ENCODE measurements at regions not wholly inside any gene's neighbourhood (a gene's known extent, or its start where the extent isn't known, plus 50 kb on each side); places are given as distances from the start of the nearest gene placed in this dataset.

GRCh38 chr18:75504469-75504868 is 77.0 kb upstream of the SMIM21 start:
- TF ChIP-seq NFIC (IDR thresholded peaks at IDR 0.05): no peak
- TF ChIP-seq CEBPB (IDR thresholded peaks at IDR 0.05): no peak
- TF ChIP-seq TAF1 (IDR thresholded peaks at IDR 0.05; ENCODE audit: low read depth): no peak

GRCh38 chr18:75503615-75504014 is 76.1 kb upstream of the SMIM21 start:
- TF ChIP-seq TEAD4 (IDR thresholded peaks at IDR 0.05) (no peak), TCF12 (IDR thresholded peaks at IDR 0.05; ENCODE audit: low read depth) (no peak), RAD21 (IDR thresholded peaks at IDR 0.05; ENCODE audit: low read depth) (no peak), USF1 (IDR thresholded peaks at IDR 0.05) (no peak), FOXM1 (IDR thresholded peaks at IDR 0.05; ENCODE audit: borderline replicate concordance, low read depth) (no peak), EP300 (IDR thresholded peaks at IDR 0.05; ENCODE audit: borderline replicate concordance) (no peak), ZBTB7A (IDR thresholded peaks at IDR 0.05; ENCODE audit: low read depth) (no peak), EGR1 (IDR thresholded peaks at IDR 0.05) (no peak), MAX (IDR thresholded peaks at IDR 0.05) (no peak), REST (IDR thresholded peaks at IDR 0.05; ENCODE audit: low read depth) (no peak), NFIC (IDR thresholded peaks at IDR 0.05) (no peak), TAF1 (IDR thresholded peaks at IDR 0.05; ENCODE audit: low read depth) (no peak), CREB1 (IDR thresholded peaks at IDR 0.05; ENCODE audit: low read depth) (no peak), CEBPB (IDR thresholded peaks at IDR 0.05) (no peak), YY1 (IDR thresholded peaks at IDR 0.05; ENCODE audit: low read depth) (no peak)

GRCh38 chr18:75502286-75502685 is 74.8 kb upstream of the SMIM21 start:
- no peak for TF ChIP-seq TAF1 (IDR thresholded peaks at IDR 0.05; ENCODE audit: low read depth)
- TF ChIP-seq TEAD4 (IDR thresholded peaks at IDR 0.05): no peak
- TF ChIP-seq YY1 (IDR thresholded peaks at IDR 0.05; ENCODE audit: low read depth): no peak
- TF ChIP-seq NFIC (IDR thresholded peaks at IDR 0.05): no peak

- TF ChIP-seq USF1 (IDR thresholded peaks at IDR 0.05): no peak
- no peak for TF ChIP-seq RAD21 (IDR thresholded peaks at IDR 0.05; ENCODE audit: low read depth)
- TF ChIP-seq TAF1 (IDR thresholded peaks at IDR 0.05; ENCODE audit: low read depth): no peak
- TF ChIP-seq TEAD4 (IDR thresholded peaks at IDR 0.05): no peak
- TF ChIP-seq EP300 (IDR thresholded peaks at IDR 0.05; ENCODE audit: borderline replicate concordance): no peak
- TF ChIP-seq CREB1 (IDR thresholded peaks at IDR 0.05; ENCODE audit: low read depth): no peak
- no peak for TF ChIP-seq NFIC (IDR thresholded peaks at IDR 0.05)
- no peak for TF ChIP-seq TCF12 (IDR thresholded peaks at IDR 0.05; ENCODE audit: low read depth)
- no peak for TF ChIP-seq YY1 (IDR thresholded peaks at IDR 0.05; ENCODE audit: low read depth)
- no peak for TF ChIP-seq ZBTB7A (IDR thresholded peaks at IDR 0.05; ENCODE audit: low read depth)
- no peak for TF ChIP-seq CEBPB (IDR thresholded peaks at IDR 0.05)
- TF ChIP-seq EGR1 (IDR thresholded peaks at IDR 0.05): no peak
- TF ChIP-seq FOXM1 (IDR thresholded peaks at IDR 0.05; ENCODE audit: borderline replicate concordance, low read depth): no peak
- TF ChIP-seq REST (IDR thresholded peaks at IDR 0.05; ENCODE audit: low read depth): no peak
- no peak for TF ChIP-seq MAX (IDR thresholded peaks at IDR 0.05)
Measured at GRCh38 chr18:75500545-75500944, 73.0 kb upstream of the SMIM21 start.

- no peak for TF ChIP-seq EP300 (IDR thresholded peaks at IDR 0.05; ENCODE audit: borderline replicate concordance)
Measured at GRCh38 chr18:75497576-75498235, 70.2 kb upstream of the SMIM21 start.

GRCh38 chr18:75496151-75496550 is 68.6 kb upstream of the SMIM21 start:
- TF ChIP-seq FOXM1 (IDR thresholded peaks at IDR 0.05; ENCODE audit: borderline replicate concordance, low read depth) (no peak), TEAD4 (IDR thresholded peaks at IDR 0.05) (no peak), YY1 (IDR thresholded peaks at IDR 0.05; ENCODE audit: low read depth) (no peak), TAF1 (IDR thresholded peaks at IDR 0.05; ENCODE audit: low read depth) (no peak), CREB1 (IDR thresholded peaks at IDR 0.05; ENCODE audit: low read depth) (no peak), REST (IDR thresholded peaks at IDR 0.05; ENCODE audit: low read depth) (no peak), USF1 (IDR thresholded peaks at IDR 0.05) (no peak), RAD21 (IDR thresholded peaks at IDR 0.05; ENCODE audit: low read depth) (no peak)

All from Ishikawa (cell line).